HG02571 (cell line): ENCODE measurements at regions not wholly inside any gene's neighbourhood (a gene's known extent, or its start where the extent isn't known, plus 50 kb on each side); places are given as distances from the start of the nearest gene placed in this dataset.

ENCODE experiments used
- ATAC-seq: cut with Tn5 transposase; IDR thresholded peaks from one replicate; pipeline ENCODE4 v1.9.1; 2021; ENCODE audit warnings: mild to moderate bottlenecking, moderate library complexity; ENCODE audit not compliant: unreplicated experiment

DNA sequence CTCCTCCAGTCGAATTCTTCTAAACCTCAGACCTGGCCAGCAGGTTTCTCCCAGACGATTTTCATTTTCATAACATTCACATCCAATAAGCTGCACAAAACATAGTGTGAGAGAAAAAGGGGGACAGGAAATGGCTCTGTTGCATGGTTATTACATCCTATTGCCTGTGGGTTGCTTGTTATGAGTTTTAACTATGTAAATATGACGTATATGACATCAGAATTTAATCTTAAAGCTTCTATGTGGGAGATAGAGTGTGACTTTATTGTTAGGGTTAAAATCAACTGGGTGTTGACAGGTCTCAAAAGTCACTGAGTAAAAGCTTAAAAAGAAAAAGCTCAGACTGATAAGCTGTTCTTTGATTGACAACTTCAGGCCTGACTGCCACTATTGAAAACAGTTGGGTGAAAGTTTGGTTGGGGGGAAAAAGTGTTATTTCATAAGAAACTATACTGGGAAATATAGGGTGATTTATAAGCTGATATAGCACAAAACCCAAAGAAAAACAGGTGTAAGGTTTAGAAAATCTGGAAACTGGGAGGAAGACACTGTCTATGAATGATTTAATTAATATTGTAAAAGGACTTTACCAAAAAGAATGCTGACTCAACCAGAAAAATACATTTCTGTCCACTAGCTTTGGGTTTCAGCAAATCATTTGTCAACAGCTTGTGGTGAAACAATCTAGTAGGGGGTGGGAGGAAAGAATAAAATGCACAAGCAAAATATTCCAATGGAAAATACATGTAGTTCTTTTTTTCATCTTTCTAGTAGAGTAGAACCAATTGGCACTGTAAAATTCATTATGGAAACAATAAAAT lies 134.1 kb upstream of the CEP162 start:
- no peak for ATAC-seq

DNA sequence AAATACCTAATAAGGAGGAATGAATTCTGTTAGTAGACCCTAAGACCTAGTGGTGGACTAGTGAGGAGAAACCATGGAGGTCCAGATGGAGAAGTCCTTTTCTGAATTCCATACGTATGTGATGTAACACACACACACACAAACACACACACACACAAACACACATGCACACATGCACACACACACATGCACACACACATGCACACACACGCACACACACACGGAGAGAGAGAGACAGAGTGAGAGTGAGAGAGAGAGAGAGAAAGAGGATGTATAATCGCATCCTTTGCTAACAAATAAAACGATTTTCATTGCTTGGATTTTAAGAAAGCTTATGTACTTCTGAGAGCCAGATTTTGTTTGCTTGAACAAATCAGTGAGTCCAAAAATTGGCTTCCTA lies 132.6 kb upstream of the CEP162 start:
- ATAC-seq = no peak

DNA sequence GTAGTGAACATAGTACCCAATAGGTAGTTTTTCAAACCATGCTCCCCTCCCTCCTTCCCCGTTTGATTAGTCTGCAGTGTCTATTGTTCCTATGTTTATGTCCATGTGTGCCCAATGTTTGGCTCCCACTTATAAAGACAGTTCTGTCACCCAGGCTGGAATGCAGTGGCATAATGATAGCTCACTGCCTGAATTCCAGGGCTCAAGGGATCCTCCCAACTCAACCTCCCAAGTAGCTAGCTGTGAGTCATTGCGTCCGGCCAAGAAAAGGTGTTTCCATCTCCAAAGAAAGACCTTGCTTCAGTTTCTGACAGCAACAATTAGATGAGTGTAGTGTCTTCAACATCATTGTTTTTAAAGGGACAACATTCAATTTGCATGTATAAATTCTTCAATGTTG lies 131.1 kb upstream of the CEP162 start:
- no peak for ATAC-seq

DNA sequence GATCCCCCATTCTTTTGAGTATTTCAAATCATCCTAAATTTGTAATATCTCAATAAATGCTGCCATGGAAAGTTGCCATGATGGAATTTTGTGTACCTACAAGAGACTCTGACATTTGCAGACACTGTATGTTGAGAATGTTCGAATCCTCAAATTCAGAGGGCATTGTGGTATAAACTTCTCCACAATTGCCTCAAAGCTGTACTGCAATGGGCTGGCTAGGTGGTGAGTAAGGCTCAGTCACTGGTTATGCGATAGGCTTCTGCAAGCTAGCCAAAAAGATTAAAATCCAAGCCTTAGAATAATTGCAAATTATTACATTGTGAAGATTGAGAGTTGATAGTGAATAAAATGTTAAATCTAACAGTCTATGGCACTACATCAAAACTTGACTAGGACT lies 130.2 kb upstream of the CEP162 start:
- ATAC-seq = no peak

DNA sequence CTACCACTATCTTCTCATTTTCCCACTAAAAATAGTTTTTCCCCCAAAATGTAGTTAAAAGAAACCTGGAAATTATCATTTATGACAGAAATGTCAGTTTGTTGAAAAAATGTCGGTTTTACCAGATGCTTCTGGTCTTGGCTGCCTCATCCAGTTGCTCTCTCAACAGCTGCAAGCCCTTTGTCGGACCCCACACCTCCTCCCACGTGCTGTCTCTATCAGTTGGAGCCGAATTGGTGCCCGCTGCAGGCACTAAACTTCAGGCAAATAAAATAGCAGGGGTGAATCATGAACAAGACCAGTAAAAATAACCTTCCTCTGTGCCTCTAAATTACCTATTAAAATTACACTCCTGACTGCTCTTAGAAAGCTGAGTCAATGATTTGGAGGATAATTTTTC lies 129.5 kb upstream of the CEP162 start:
- ATAC-seq = no peak

DNA sequence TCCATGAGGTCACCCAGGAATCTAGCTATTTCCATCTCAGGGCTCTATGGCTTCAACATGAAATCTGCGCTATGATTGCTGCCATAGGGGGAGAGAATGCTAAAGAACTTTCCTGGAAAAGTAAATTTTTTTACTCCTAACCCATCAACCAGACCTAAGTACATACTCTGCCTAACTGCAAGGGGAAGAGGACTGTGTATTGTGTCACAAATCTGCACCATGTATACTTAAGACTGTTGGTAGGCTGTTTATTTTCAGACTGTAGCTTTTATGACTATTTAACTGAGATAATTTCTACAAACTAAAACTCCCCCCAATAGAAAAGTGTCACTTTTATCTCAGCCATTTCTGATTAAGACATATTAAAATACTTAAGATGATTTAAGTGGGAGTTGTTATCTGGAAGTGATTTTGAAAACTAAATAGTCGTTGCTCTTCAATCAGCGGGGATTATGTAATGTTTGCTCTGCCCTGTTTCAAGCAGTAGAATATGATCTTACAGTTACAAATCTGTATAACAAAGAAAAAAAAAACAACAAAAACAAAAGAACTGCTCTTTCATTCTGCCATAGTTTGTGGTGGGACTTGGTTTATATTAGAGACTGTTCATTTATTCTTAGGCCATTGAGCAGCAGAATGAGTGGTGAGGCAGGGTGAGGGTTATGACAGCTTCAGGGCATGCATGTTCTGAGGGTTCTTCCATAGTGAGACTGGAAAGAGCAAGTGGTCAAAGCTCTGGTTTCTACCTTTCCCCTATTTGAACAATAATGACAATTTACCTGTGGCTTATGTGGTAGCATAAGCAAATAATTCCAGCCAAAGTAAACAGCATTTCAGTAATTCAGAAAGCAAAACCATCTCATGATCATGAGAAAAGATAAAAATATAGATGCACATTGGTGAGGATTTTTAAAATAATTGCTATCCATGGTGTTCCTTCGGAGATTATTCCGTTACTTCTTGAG lies 126.3 kb upstream of the CEP162 start:
- ATAC-seq = no peak

DNA sequence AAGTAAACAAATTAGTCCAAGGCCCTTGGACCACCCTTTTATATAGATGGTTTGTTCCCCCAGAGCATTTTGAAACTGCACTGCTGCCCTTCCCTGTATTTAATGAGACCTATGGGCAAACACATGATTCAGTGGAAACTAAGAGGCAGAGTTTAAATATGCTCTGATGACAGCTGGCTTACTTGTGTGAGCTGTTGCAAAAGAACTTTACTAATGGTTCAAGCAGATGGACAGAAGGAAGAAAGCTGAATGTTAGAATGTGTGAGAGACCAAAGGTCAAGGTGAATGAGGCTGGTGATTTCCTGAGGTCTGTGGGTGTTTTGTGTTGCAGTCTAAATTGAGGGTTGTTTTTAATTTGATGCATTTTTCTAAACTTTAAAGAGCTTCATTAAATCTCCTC lies 123.0 kb upstream of the CEP162 start:
- ATAC-seq = no peak

DNA sequence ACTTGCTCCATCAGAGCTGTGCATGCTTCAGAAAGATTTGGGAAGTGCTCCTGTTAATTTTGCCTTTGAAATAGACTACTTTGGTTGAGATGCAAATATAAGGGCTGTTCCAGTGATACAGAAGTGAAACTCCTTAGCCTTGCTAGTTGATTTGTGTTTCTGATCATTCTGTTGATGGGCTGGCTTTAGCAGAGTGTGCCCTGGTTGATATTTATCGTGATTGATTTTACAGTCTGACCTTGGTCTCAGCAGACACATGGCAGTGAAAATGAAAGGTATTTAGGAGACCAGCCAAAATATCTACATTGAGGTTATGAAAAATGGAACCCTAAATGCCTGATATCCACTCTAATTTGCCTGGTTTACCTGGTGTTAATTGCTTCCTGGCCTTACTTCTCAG lies 122.1 kb upstream of the CEP162 start:
- ATAC-seq = no peak

DNA sequence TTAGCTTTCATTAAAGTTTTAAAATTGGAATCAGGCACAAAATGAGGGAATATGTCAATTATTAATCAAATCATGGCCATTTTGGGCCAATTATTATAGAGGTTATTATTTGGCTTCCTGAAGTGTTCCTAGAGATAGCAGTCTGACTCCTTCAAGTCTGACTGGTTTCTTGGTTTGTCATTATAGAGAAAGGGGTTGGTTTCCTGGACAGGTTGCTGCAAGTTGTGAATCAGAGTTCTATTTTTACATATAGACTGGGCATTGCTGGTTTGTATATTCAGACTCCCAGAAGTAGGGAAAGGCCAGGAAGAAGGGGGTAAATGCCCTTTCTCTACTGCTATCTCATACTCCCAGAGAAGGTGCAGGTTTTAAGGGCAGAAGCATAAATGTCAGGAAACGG lies 121.4 kb upstream of the CEP162 start:
- no peak for ATAC-seq

DNA sequence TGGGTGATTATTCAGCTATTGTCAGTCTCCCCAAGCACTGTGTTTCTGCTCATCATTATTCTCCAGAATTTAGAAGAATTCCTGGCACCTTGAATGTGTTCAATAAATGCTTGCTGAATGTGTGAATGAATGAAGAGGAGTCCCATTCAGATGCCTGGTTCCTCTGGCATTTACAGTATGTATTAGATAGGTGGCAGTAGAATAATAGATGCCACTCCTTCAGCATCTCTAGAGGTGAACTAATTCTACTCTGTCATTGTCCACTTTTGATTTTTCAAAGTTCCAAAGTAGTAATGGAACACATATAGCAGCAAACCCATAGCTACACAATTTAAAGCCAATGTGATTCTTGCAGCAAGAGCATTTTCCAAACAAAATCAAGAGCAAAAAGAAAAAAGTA lies 118.9 kb upstream of the CEP162 start:
- ATAC-seq = no peak

DNA sequence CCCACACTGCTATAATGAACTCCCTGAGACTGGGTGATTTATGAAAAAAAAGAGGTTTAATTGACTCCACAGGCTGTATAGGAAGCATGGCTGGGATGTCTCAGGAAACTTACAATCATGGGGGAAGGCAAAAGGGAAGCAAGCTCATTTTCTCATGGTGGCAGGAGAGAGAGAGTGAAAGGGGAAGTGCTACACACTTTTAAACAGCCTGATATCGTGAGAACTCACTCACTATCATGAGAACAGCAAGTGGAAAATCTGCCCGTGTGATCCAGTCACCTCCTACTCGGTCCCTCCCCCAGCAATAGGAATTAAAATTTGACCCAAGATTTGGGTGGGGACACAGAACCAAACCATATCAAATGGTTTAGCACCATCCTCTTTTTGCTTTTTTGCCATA lies 116.6 kb upstream of the CEP162 start:
- ATAC-seq = no peak

DNA sequence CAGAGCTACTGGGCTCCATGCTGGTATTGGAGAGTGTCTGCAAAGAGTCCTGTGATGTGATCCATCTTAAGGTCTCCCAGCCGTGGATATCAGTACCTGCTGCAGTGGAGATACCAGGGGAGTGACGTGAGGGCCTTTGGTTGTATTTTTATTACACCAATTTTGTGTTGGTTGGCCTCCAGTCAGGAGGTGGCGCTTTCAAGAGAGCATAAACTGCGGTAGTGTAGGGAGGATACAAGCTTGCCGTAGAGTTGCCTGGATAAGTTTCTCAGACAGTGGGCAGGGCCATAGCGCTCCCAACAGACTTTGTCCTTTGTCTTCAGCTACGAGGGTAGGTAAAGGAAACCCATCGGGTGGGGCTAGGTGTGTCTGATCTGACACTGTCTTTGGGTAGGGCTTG lies 113.0 kb upstream of the CEP162 start:
- ATAC-seq = no peak

DNA sequence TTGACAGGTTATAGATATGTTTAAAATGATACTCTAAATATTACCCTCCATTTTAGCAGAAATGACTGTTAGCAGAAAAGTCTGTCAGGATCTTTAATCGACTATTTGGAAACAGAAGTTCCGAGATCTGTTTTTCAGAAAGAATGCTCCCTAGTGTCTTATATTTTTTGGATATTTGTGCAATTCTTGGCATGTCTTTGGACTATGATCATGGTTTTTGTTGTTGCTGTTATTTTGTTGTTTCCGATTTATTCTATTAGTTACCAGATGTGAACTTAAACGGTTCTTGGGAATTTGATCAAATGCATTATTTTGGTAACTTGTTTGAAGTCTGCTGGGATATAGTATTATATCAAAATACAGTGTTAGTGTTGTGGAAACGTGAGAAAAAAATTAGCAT lies 106.4 kb upstream of the CEP162 start:
- ATAC-seq = no peak

DNA sequence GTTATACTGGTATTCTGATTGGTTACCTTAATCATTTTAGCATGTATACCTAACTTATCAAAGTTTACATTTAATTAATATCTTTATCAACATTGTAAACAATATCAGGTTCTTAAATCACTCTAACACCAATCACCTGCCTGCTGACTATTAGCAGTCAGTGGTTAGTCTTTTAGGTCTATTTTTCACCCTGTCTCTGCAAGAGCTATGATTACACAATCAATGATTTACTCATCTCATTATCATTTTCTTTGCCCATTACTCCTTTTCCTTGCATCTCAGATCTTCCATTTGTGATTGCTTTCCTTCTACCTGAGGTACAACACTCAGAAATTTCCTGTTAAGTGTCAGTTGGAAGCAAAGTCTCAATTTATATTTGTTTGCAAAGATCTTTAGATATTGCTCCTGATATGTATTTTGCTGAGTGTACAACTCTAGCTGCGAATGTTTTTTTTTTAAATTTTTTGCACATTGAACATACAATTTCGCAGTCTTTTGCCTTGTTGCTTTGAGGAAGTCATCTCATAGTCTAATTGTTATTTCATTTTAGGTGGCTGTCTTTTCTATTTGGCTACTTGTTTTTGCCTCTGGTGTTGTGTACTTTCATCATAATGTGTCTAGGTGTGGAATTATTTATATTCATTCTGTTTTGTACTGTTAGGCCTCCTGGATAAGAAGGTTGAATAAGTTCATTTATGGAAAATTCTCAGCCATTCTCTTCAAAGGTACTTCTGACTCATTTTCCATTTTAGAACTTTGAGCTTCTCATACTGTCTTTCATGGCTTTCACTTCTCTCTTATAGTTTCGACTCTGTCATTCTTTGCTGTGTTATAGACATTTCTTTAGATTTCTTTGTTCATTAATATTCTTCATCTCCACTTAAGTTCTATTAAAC lies 104.9 kb upstream of the CEP162 start:
- peak; percentile 97 for ATAC-seq

DNA sequence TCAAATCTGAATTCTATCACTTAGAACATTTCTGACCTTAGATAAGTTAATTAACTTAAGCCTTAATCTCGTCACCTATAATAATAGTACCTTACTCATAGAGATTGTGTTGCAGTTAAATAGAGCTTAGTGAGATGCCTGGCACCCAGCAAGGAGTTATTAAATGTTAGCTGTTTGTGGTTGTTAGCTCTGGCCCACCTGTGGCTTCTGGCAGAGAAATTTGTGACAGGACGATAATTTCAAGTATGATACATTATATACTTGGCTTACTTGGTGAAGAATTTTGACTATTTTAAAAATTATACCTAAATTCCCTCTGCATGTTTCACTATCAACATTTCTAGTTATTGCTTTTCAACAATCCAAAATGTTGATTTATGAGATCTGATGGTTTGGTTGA lies 102.9 kb upstream of the CEP162 start:
- no peak for ATAC-seq

DNA sequence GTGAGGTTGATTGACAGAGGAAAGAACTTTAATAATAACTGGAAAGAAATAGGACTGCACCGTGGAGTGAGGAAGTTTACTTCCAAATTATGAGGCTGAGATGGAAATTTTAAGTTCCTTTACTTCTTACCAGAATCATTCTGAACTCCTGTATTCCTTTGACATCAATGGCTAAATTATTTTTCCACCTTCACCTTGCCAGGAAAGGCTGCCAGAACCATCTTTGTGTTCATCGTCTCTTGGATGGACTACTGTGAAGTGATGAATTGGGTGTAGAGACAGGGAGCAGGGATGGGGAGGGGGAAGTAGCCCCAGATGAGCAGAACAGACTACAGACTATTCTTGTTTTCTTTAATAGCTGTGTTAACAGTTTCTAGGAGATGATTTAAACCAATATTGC lies 102.1 kb upstream of the CEP162 start:
- no peak for ATAC-seq

DNA sequence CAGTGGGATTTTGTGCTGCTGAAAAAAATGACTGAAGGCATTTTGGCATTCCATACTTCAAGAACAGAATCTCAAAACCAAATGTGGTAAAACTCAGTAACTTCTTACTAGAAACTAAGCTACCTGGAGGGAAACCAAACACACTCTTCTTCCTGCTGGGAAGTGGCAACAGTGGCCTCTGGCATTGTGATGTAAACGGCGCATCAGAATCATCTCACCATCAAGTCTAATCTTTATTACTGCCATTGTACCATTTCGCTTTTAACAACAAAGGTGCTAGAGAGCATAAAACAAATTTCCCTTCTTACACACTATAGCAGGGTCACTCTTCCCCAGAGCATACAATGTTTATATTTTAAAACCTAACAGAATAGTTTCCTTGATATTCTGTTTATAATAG lies 101.6 kb upstream of the CEP162 start:
- no peak for ATAC-seq

DNA sequence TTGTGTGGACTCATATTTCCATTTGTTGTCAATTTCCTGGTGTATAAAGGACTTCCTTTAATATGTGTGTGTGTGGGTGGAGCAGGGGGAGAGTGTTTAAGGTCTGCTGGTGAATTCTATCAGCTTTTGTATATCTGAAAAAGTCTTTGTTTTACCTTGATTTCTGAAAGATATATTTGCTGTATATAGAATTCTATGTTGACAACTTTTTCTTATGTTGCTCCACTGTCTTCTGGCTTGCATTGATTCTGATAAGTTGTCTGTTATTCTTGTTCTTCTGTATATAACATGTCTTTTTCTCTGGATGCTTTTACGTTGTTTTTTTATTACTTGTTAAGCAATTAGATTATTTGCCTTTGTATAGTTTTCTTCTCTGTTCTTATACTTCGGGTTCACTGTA lies 90.0 kb upstream of the CEP162 start:
- ATAC-seq = no peak

DNA sequence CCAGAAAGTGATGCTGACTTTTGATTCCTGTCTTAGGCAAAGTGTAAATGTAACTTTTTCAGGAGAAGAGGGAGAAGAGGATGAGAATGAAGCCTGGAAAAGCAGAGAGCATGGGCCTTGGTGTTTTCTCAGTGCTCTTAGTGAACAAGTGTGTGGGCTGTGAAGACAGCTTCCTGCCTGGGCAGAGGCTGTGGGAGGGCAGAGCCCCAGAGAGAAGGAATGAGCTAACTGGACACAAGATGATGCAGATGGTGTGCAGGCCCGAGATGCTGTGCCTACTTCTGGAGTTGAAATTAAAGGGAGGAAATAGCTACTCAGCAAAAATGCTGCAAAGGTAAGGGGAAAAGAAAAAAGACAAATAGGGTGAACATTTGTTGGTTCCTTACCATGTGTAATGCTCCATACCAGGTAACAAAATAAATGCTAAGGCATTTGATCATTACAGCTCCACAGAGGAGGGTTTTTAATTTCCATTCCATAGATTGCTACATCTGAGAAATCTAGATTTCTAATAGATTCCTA lies 87.0 kb upstream of the CEP162 start:
- ATAC-seq = no peak

DNA sequence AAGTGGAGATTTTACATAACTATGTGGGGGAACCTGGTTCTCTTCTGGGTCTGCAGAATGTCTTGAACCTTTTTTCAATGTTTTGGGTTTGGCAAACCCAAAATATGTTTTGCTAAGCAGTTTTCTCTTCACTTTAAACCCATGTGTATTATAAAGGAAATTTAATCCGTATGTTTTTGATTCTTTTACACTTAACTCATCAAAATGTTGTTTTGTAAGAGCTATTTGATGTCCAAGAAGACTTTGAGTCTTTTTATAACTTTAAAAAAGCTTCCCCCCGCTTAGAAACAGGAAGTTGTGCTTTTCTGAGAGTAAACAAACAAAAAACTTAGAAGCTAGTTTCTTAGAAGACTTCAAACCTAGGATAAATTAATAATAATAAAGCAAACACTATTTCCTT lies 81.9 kb upstream of the CEP162 start:
- ATAC-seq = no peak

DNA sequence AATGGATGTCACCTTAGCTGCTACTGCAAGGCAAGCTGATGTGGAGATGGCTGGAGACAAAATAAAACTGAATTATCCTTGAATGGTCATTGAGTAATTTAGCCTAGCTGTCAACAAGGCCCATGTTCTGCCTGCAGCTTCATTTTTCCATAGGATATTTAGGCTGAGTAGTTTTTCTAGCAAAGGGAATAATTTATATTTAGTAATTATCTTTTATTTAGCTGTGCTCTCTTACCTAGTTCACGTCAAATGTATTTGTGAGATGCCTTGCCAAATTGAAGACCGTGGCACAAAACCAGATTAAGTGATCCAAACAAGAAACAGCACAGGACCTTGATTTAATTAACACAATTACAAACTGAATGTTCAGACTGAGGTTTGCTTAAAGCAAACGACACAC lies 77.4 kb upstream of the CEP162 start:
- no peak for ATAC-seq
